ENCODE measurements at regions not wholly inside any gene's neighbourhood (a gene's known extent, or its start where the extent isn't known, plus 50 kb on each side); places are given as distances from the start of the nearest gene placed in this dataset.

- Histone ChIP-seq H3K36me3 (ENCODE audit: control insufficient read depth, insufficient read depth, low read length) (no peaks in the 10 kb centered on the region), H3K4me3 (ENCODE audit: low read depth in 2 of 2, low read length in 2 of 2) (no peak overlapping the region), H3K27me3 (ENCODE audit: control insufficient read depth, insufficient read depth, low read length) (no peaks in the 10 kb centered on the region), H3K4me1 (ENCODE audit: control insufficient read depth, insufficient read depth, low read length) (no peaks in the 10 kb centered on the region), H3K27ac (ENCODE audit: low read length) (no peak overlapping the region), H3K9me3 (ENCODE audit: control insufficient read depth, insufficient read depth, low read depth, low read length) (no peaks in the 10 kb centered on the region)
- BruUV-seq (replicated peaks), result no TSS peak
- CTCF ChIA-PET, result no interaction called here
- TF ChIP-seq CTCF (IDR thresholded peaks at IDR 0.05), result no peak
- no peak for TF ChIP-seq SIN3A (IDR thresholded peaks at IDR 0.05; ENCODE audit: borderline replicate concordance, insufficient read depth, low read depth, low read length)
- no peak for TF ChIP-seq REST (IDR thresholded peaks at IDR 0.05; ENCODE audit: insufficient read depth in 1 of 2, low read depth in 2 of 2, low read length in 1 of 2)
- no peak for TF ChIP-seq POLR2AphosphoS5 (IDR thresholded peaks at IDR 0.05; ENCODE audit: low read depth, low read length)
- no peak for TF ChIP-seq TCF7L2 (IDR thresholded peaks at IDR 0.05; ENCODE audit: low read depth, low read length)
- intact Hi-C loops (cut with micrococcal nuclease; ENCODE audit: unreplicated experiment), result no loop called here
- in situ Hi-C loops (cut with HindIII; ENCODE audit: low pct_unique_long_range_greater_than_20kb, low sequenced_read_pairs), result no loop called here
- POLR2A ChIA-PET, result interaction anchor here (0.5 kb wide), 1 partner anchor 78 kb away, joined by 10 read pairs; no protein-coding TSS in a partner anchor
- DNase-seq (ENCODE audit: low read depth, low spot score), result no peak
- ATAC-seq, result no peak
These were observed 633.7 kb downstream of the TBC1D22A start for GRCh38 chr22:47396105-47396504.

- BruUV-seq (replicated peaks), result no TSS peak
- Histone ChIP-seq H3K27ac (ENCODE audit: low read length) (no peak overlapping the region), H3K9me3 (ENCODE audit: control insufficient read depth, insufficient read depth, low read depth, low read length) (no peaks in the 10 kb centered on the region), H3K4me1 (ENCODE audit: control insufficient read depth, insufficient read depth, low read length) (no peaks in the 10 kb centered on the region), H3K27me3 (ENCODE audit: control insufficient read depth, insufficient read depth, low read length) (no peaks in the 10 kb centered on the region), H3K4me3 (ENCODE audit: low read depth in 2 of 2, low read length in 2 of 2) (no peak overlapping the region), H3K36me3 (ENCODE audit: control insufficient read depth, insufficient read depth, low read length) (no peaks in the 10 kb centered on the region)
- TF ChIP-seq POLR2AphosphoS5 (IDR thresholded peaks at IDR 0.05; ENCODE audit: low read depth, low read length) (no peak), TCF7L2 (IDR thresholded peaks at IDR 0.05; ENCODE audit: low read depth, low read length) (no peak), REST (IDR thresholded peaks at IDR 0.05; ENCODE audit: insufficient read depth in 1 of 2, low read depth in 2 of 2, low read length in 1 of 2) (no peak), CTCF (IDR thresholded peaks at IDR 0.05) (no peak), SIN3A (IDR thresholded peaks at IDR 0.05; ENCODE audit: borderline replicate concordance, insufficient read depth, low read depth, low read length) (no peak)
- in situ Hi-C loops (cut with HindIII; ENCODE audit: low pct_unique_long_range_greater_than_20kb, low sequenced_read_pairs), result no loop called here
- DNase-seq (ENCODE audit: low read depth, low spot score) (peak; percentile 2), ATAC-seq (peak; percentile 48; the same call in 1 of the 2 replicates)
- CTCF ChIA-PET, result no interaction called here
- POLR2A ChIA-PET, result interaction anchor here (0.5 kb wide), 1 partner anchor 77 kb away, joined by 10 read pairs; no protein-coding TSS in a partner anchor
- intact Hi-C loops (cut with micrococcal nuclease; ENCODE audit: unreplicated experiment), result no loop called here
These were observed 633.0 kb downstream of the TBC1D22A start for GRCh38 chr22:47395481-47395880.

All from Panc1 (cell line).